H9 (cell line): ENCODE measurements at regions not wholly inside any gene's neighbourhood (a gene's known extent, or its start where the extent isn't known, plus 50 kb on each side); places are given as distances from the start of the nearest gene placed in this dataset.

ENCODE experiments used
- DNase-seq: peaks from one replicate; pipeline ENCODE4 v3.0.0-alpha.2; 2017
- H2AFZ ChIP-seq: one replicate; pipeline ENCODE4 v1.6.1; 2013; ENCODE audit warnings: mild to moderate bottlenecking, low read length, control low read depth, moderate library complexity
- H2AK5ac ChIP-seq: 2 replicates; pipeline ENCODE4 v1.6.1; 2013; ENCODE audit warnings: low read length, control low read depth, mixed read lengths; ENCODE audit not compliant: insufficient read length
- H2BK120ac ChIP-seq: one replicate; pipeline ENCODE4 v1.6.1; 2013; ENCODE audit warnings: low read depth, mild to moderate bottlenecking, low read length, control low read depth, inconsistent platforms; ENCODE audit not compliant: poor library complexity, severe bottlenecking
- H2BK12ac ChIP-seq: 2 replicates; pipeline ENCODE4 v1.6.1; 2013; ENCODE audit warnings: low read length, control low read depth, mixed read lengths, low read depth; ENCODE audit not compliant: insufficient read length
- H2BK15ac ChIP-seq: 2 replicates; pipeline ENCODE4 v1.6.1; 2013; ENCODE audit warnings: low read depth, low read length, control low read depth
- H2BK20ac ChIP-seq: one replicate; pipeline ENCODE4 v1.6.1; 2013; ENCODE audit warnings: low read depth, mild to moderate bottlenecking, low read length, control low read depth, inconsistent platforms; ENCODE audit not compliant: poor library complexity, severe bottlenecking
- H2BK5ac ChIP-seq: 2 replicates; pipeline ENCODE4 v1.6.1; 2013; ENCODE audit warnings: low read length, control low read depth, mixed read lengths; ENCODE audit not compliant: insufficient read length
- H3K14ac ChIP-seq: 2 replicates; pipeline ENCODE4 v1.6.1; 2013; ENCODE audit warnings: low read length, control low read depth; ENCODE audit not compliant: insufficient read depth
- H3K18ac ChIP-seq: 2 replicates; pipeline ENCODE4 v1.6.1; 2013; ENCODE audit warnings: low read depth, mild to moderate bottlenecking, mixed read lengths, low read length, control low read depth; ENCODE audit not compliant: insufficient read length
- H3K23ac ChIP-seq: 2 replicates; pipeline ENCODE4 v1.6.1; 2013; ENCODE audit warnings: low read length, control low read depth, mixed read lengths, low read depth; ENCODE audit not compliant: insufficient read length
- H3K23me2 ChIP-seq: 2 replicates; pipeline ENCODE4 v1.6.1; 2013; ENCODE audit warnings: low read depth, mild to moderate bottlenecking, mixed read lengths, low read length, control low read depth; ENCODE audit not compliant: insufficient read length, poor library complexity, severe bottlenecking
- H3K27ac ChIP-seq: 2 replicates; pipeline ENCODE4 v1.5.1; 2013; ENCODE audit warnings: low read length, control low read depth, mixed read lengths, low read depth; ENCODE audit not compliant: insufficient read length
- H3K27me3 ChIP-seq: 2 replicates; pipeline ENCODE4 v1.6.1; 2013; ENCODE audit warnings: low read length, control low read depth, inconsistent platforms; ENCODE audit not compliant: insufficient read depth
- H3K4ac ChIP-seq: 2 replicates; pipeline ENCODE4 v1.6.1; 2013; ENCODE audit warnings: low read depth, mild to moderate bottlenecking, control low read depth, inconsistent platforms, low read length, moderate library complexity
- H3K4me1 ChIP-seq: 2 replicates; pipeline ENCODE4 v1.6.1; 2013; ENCODE audit warnings: low read length, control low read depth, inconsistent platforms; ENCODE audit not compliant: insufficient read depth
- H3K4me2 ChIP-seq: 2 replicates; pipeline ENCODE4 v1.6.1; 2013; ENCODE audit warnings: low read length, control low read depth, mixed read lengths; ENCODE audit not compliant: insufficient read length, insufficient read depth
- H3K56ac ChIP-seq: 2 replicates; pipeline ENCODE4 v1.6.1; 2013; ENCODE audit warnings: low read depth, mild to moderate bottlenecking, mixed read lengths, low read length, control low read depth; ENCODE audit not compliant: insufficient read length
- H3K79me1 ChIP-seq: 2 replicates; pipeline ENCODE4 v1.6.1; 2013; ENCODE audit warnings: low read depth, mild to moderate bottlenecking, moderate library complexity, low read length, control low read depth, inconsistent platforms; ENCODE audit not compliant: insufficient read depth, poor library complexity, severe bottlenecking
- H3K79me2 ChIP-seq: 2 replicates; pipeline ENCODE4 v1.6.1; 2013; ENCODE audit warnings: low read length, control low read depth, inconsistent platforms; ENCODE audit not compliant: insufficient read depth
- H3K9ac ChIP-seq: 2 replicates; pipeline ENCODE4 v1.6.1; 2013; ENCODE audit warnings: low read length, control low read depth, mixed read lengths; ENCODE audit not compliant: insufficient read length; ENCODE audit errors: extremely low read depth
- H3K9me3 ChIP-seq: one replicate; pipeline ENCODE4 v1.6.1; 2013; ENCODE audit warnings: low read depth, low read length, inconsistent platforms; ENCODE audit not compliant: control insufficient read depth
- H3T11ph ChIP-seq: one replicate; pipeline ENCODE4 v1.6.1; 2013; ENCODE audit warnings: mild to moderate bottlenecking, low read length, control low read depth, inconsistent platforms
- H4K20me1 ChIP-seq: one replicate; pipeline ENCODE4 v1.6.1; 2013; ENCODE audit not compliant: control insufficient read depth, insufficient read length, insufficient read depth
- H4K5ac ChIP-seq: 2 replicates; pipeline ENCODE4 v1.6.1; 2013; ENCODE audit warnings: low read depth, mild to moderate bottlenecking, mixed read lengths, low read length, control low read depth; ENCODE audit not compliant: insufficient read length
- H4K8ac ChIP-seq: replicated peaks from 2 replicates; pipeline ENCODE4 v1.6.1; 2013; ENCODE audit warnings: low read length, control low read depth, mixed read lengths, low read depth; ENCODE audit not compliant: insufficient read length
- H4K91ac ChIP-seq: 2 replicates; pipeline ENCODE4 v1.6.1; 2013; ENCODE audit warnings: low read depth, mild to moderate bottlenecking, moderate library complexity, mixed read lengths, low read length, control low read depth; ENCODE audit not compliant: insufficient read length
- H3K27ac Mint-ChIP-seq, 3 experiments: 2 replicates in 2 of 3; 3 replicates in 1 of 3; pipeline ENCODE4 v1.8.0; 2020 to 2021; ENCODE audit warnings: mixed read lengths in 3 of 3, mild to moderate bottlenecking in 1 of 3, moderate library complexity in 1 of 3
- H3K27me3 Mint-ChIP-seq: 2 replicates; pipeline ENCODE4 v1.8.0; 2021; ENCODE audit warnings: low read depth, mild to moderate bottlenecking, moderate library complexity, mixed read lengths
- H3K36me3 Mint-ChIP-seq, 3 experiments: 2 replicates in 2 of 3; 3 replicates in 1 of 3; pipeline ENCODE4 v1.8.0; 2020 to 2021; ENCODE audit warnings: low read depth in 3 of 3, mixed read lengths in 3 of 3; ENCODE audit not compliant: insufficient read depth in 1 of 3
- H3K4me1 Mint-ChIP-seq, 2 experiments: 2 replicates each; pipeline ENCODE4 v1.8.0; 2020; ENCODE audit warnings: mixed read lengths in 2 of 2
- H3K4me3 Mint-ChIP-seq, 2 experiments: 2 replicates in 1 of 2; 3 replicates in 1 of 2; pipeline ENCODE4 v1.8.0; 2020 to 2021; ENCODE audit warnings: mild to moderate bottlenecking in 2 of 2, mixed read lengths in 2 of 2, moderate library complexity in 1 of 2
- H3K9me3 Mint-ChIP-seq, 2 experiments: 2 replicates in 1 of 2; 3 replicates in 1 of 2; pipeline ENCODE4 v1.8.0; 2020; ENCODE audit warnings: mild to moderate bottlenecking in 2 of 2, mixed read lengths in 2 of 2, moderate library complexity in 1 of 2
- WGBS: extraction: QIAGEN DNeasy Blood & Tissue Kit; methylation state at CpG from one replicate; pipeline ENCODE4 v1.1.7; 2013; ENCODE audit warnings: missing lambda C conversion rate, low lambda C conversion rate, mixed read lengths; ENCODE audit not compliant: insufficient read length; ENCODE audit errors: extremely low coverage; 5-methylcytosine and 5-hydroxymethylcytosine counted together
- TF ChIP-seq, protein P1 (sequence below): fragments of 200-600 bp; sonication (generic); conservative IDR thresholded peaks from 3 replicates; pipeline ENCODE4 v1.8.0; 2021; ENCODE audit warnings: antibody characterized with exemption, mild to moderate bottlenecking

DNA sequence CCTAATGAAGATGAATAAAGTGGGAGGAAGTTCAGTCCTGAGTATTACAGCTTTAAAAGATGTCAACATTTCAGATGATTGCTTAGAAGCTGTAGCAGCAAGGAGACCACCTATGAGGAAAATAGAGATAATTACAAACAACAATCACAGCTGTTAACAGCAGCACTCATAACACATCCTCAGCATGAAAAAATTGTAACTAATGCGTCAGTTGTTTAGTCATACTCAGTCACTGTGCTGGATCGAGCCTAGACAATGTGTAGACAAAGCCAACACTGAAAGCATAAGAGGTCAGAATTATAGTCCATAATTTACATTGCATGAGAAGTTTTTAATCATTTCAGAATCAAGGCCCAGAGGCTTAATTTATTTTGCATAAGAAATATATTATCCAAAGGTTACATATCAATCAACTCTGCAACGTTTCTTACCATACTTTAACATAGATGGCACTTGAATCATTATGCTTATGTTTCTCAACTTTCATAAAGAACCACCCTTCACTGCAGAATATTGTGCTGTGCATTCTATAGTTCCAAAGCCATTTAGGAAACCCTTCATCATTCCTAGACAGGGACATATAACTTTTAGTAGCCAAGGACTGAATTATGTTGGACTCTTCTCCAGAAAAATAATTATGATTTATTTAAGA is 60.2 kb upstream of the HAPLN1 start:
- WGBS = no CpG with 5 or more reads among the region's 3 CpGs
- Histone ChIP-seq H3K9me3 (no peaks in the 10 kb centered on the region), H3K14ac (no peak overlapping the region), H4K8ac (no peak overlapping the region), H3K23ac (no peak overlapping the region), H2BK120ac (no peak overlapping the region), H3K56ac (no peak overlapping the region), H3K4me1 (no peaks in the 10 kb centered on the region), H2BK15ac (no peak overlapping the region), H3K9ac (no peak overlapping the region), H3K27ac (no peak overlapping the region), H2BK20ac (no peak overlapping the region), H3T11ph (no peak overlapping the region), H3K4ac (no peak overlapping the region), H3K27me3 (no peaks in the 10 kb centered on the region), H4K5ac (no peak overlapping the region), H3K23me2 (no peaks in the 10 kb centered on the region), H3K18ac (no peak overlapping the region), H2BK12ac (no peak overlapping the region), H4K91ac (no peak overlapping the region), H3K79me2 (no peaks in the 10 kb centered on the region), H2BK5ac (no peak overlapping the region), H3K4me2 (no peak overlapping the region), H2AK5ac (no peak overlapping the region), H4K20me1 (no peaks in the 10 kb centered on the region), H3K79me1 (no peaks in the 10 kb centered on the region), H2AFZ (no peak overlapping the region)
- Mint-ChIP-seq H3K4me1 (peaks cover 0 to 6% of the 10 kb centered on the region in 2 experiments; a peak in 1 of 4 replicates), H3K4me3 (no peak overlapping the region), H3K27ac (no peak overlapping the region), H3K9me3 (no peaks in the 10 kb centered on the region), H3K27me3 (no peaks in the 10 kb centered on the region), H3K36me3 (no peaks in the 10 kb centered on the region)
- no peak for DNase-seq
- TF ChIP-seq, protein P1, sequence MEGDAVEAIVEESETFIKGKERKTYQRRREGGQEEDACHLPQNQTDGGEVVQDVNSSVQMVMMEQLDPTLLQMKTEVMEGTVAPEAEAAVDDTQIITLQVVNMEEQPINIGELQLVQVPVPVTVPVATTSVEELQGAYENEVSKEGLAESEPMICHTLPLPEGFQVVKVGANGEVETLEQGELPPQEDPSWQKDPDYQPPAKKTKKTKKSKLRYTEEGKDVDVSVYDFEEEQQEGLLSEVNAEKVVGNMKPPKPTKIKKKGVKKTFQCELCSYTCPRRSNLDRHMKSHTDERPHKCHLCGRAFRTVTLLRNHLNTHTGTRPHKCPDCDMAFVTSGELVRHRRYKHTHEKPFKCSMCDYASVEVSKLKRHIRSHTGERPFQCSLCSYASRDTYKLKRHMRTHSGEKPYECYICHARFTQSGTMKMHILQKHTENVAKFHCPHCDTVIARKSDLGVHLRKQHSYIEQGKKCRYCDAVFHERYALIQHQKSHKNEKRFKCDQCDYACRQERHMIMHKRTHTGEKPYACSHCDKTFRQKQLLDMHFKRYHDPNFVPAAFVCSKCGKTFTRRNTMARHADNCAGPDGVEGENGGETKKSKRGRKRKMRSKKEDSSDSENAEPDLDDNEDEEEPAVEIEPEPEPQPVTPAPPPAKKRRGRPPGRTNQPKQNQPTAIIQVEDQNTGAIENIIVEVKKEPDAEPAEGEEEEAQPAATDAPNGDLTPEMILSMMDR = no peak
